Breast epithelium (tissue), 4 donors: ENCODE measurements at regions not wholly inside any gene's neighbourhood (a gene's known extent, or its start where the extent isn't known, plus 50 kb on each side); places are given as distances from the start of the nearest gene placed in this dataset.

Experiments used
- DNase-seq, 2 donors: peaks; one replicate each; pipeline ENCODE4 v3.0.0-alpha.2; 2019; ENCODE audit warnings: low spot score in 2 of 2
- H3K27ac ChIP-seq, 2 donors: fragments of 200-600 bp; sonication (generic) in 1 of 2; one replicate each; pipeline ENCODE4 v1.5.1; 2016 to 2019; ENCODE audit warnings: mild to moderate bottlenecking in 1 of 2
- H3K27me3 ChIP-seq, 2 donors: fragments of 200-600 bp; sonication (generic) in 1 of 2; one replicate each; pipeline versions ENCODE4 v1.5.1 to v1.6.0; 2017 to 2019; ENCODE audit warnings: control low read depth in 1 of 2, mild to moderate bottlenecking in 1 of 2
- H3K36me3 ChIP-seq: fragments of 200-600 bp; one replicate; pipeline ENCODE4 v1.5.1; 2019
- H3K4me1 ChIP-seq, 2 donors: fragments of 200-600 bp; sonication (generic); one replicate each; pipeline ENCODE4 v1.5.1; 2016 to 2019; ENCODE audit warnings: control low read depth in 1 of 2
- H3K4me3 ChIP-seq, 3 donors: fragments of 200-600 bp; sonication (generic); 1 replicate in 2 of 3; 2 replicates in 1 of 3; pipeline ENCODE4 v1.5.1; 2016 to 2019; ENCODE audit warnings: mild to moderate bottlenecking in 3 of 3, moderate library complexity in 2 of 3
- H3K9me3 ChIP-seq, 2 donors: fragments of 200-600 bp; sonication (generic) in 1 of 2; one replicate each; pipeline ENCODE4 v1.5.1; 2016 to 2019; ENCODE audit warnings: control low read depth in 1 of 2
- POLR2A ChIP-seq: fragments of 450-650 bp; IDR thresholded peaks from one replicate; pipeline ENCODE4 v1.6.1; 2016; ENCODE audit warnings: antibody characterized with exemption, mild to moderate bottlenecking, moderate library complexity
- POLR2AphosphoS5 ChIP-seq, 3 donors: sonication (generic); formaldehyde crosslinking; IDR thresholded peaks; one replicate each; pipeline ENCODE4 v1.6.1; 2017; ENCODE audit warnings: antibody characterized with exemption in 3 of 3
- intact Hi-C: fragments of 100-400 bp; cut with DNase I; formaldehyde crosslinking; loops from one replicate; pipeline ENCODE4 v1.15.1; 2023; ENCODE audit warnings: low total_unique reads
- TF ChIP-seq, protein P1 (sequence below), 3 donors: fragments of 450-650 bp; IDR thresholded peaks; one replicate each; pipeline ENCODE4 v1.5.1; 2016 to 2017; ENCODE audit warnings: antibody characterized with exemption in 3 of 3, mild to moderate bottlenecking in 3 of 3, moderate library complexity in 3 of 3

DNA sequence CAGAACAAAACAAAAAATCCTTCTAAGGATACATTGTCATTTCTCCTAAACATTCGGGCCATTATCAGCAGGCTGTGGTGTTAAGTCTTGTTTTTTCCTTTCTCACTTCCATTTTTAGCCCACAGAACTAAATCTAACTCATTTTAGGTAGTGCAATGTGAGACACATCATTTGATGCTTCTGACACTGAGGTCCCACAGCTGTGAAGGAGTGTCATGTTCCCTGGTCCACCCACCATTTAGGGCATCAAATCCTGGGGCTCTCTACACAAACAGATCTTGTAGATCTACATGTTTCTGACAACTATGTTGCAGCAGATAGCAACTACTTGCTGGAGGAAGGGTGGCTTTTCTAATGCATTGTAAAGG, 232.5 kb upstream of the IGFBP3 start:
- DNase-seq: no peak
- no peaks in the 10 kb centered on the region for H3K4me1 ChIP-seq
- intact Hi-C loops: no loop called here

DNA sequence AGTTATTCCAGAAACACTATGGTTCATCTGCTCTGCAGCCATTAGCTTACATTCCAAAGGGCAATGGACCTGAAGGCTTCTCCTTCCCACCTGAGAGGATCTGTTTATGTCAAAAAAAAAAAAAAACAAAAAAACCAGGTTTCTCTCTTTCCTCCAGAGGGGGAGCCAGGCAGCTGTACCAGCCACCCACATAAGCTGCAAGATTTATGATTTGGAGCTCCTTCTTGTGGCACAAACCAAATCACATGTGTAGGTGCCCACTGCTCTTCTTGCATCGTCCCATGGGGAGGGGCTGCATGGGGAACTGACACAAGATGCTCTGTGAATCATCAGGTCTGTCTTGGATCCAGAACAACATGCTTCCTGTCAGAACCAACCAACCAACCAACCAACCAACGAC, 231.6 kb upstream of the IGFBP3 start:
- intact Hi-C loops: no loop called here
- no peak for DNase-seq

More for the DNA sequence above, 232.5 kb upstream of the IGFBP3 start:
- Histone ChIP-seq H3K36me3 (no peaks in the 10 kb centered on the region), H3K27ac (no peak overlapping the region), H3K27me3 (no peaks in the 10 kb centered on the region), H3K4me3 (no peak overlapping the region), H3K9me3 (no peaks in the 10 kb centered on the region)
- no peak for TF ChIP-seq POLR2AphosphoS5 (IDR thresholded peaks at IDR 0.05)
- TF ChIP-seq POLR2A: no peak
- TF ChIP-seq, protein P1, sequence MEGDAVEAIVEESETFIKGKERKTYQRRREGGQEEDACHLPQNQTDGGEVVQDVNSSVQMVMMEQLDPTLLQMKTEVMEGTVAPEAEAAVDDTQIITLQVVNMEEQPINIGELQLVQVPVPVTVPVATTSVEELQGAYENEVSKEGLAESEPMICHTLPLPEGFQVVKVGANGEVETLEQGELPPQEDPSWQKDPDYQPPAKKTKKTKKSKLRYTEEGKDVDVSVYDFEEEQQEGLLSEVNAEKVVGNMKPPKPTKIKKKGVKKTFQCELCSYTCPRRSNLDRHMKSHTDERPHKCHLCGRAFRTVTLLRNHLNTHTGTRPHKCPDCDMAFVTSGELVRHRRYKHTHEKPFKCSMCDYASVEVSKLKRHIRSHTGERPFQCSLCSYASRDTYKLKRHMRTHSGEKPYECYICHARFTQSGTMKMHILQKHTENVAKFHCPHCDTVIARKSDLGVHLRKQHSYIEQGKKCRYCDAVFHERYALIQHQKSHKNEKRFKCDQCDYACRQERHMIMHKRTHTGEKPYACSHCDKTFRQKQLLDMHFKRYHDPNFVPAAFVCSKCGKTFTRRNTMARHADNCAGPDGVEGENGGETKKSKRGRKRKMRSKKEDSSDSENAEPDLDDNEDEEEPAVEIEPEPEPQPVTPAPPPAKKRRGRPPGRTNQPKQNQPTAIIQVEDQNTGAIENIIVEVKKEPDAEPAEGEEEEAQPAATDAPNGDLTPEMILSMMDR (IDR thresholded peaks at IDR 0.05): no peak

DNA sequence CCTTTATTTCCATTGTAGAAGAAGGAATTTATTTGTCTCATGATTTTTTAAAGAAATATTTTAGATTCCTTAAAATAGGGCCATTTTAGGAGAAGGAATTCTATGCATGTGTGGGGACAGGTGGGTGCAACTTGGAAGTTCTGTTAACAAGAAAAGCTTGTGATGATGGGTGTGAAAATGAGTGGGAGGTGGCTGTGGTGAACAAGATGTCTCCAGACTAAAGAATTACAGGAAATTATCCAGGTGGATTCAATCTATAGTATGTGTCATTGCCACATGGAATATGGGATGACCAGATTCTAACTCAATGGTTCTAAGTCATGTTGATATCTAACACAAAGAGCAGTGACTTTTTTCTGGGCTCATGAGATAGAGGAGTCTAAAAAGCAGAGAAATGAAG, 229.6 kb upstream of the IGFBP3 start:
- H3K4me1 ChIP-seq: no peaks in the 10 kb centered on the region
- intact Hi-C loops: no loop called here
- H3K9me3 ChIP-seq: no peaks in the 10 kb centered on the region
- TF ChIP-seq, protein P1 (IDR thresholded peaks at IDR 0.05): no peak
- TF ChIP-seq POLR2A: no peak
- no peak for TF ChIP-seq POLR2AphosphoS5 (IDR thresholded peaks at IDR 0.05)
- no peaks in the 10 kb centered on the region for H3K36me3 ChIP-seq
- DNase-seq: no peak
- no peaks in the 10 kb centered on the region for H3K27me3 ChIP-seq
- no peak overlapping the region for H3K27ac ChIP-seq
- no peak overlapping the region for H3K4me3 ChIP-seq

More for the DNA sequence above, 231.6 kb upstream of the IGFBP3 start:
- Histone ChIP-seq H3K4me1 (no peaks in the 10 kb centered on the region), H3K27me3 (no peaks in the 10 kb centered on the region), H3K4me3 (no peak overlapping the region), H3K36me3 (no peaks in the 10 kb centered on the region), H3K27ac (no peak overlapping the region), H3K9me3 (no peaks in the 10 kb centered on the region)
- TF ChIP-seq POLR2AphosphoS5 (IDR thresholded peaks at IDR 0.05): no peak
- TF ChIP-seq POLR2A: no peak
- TF ChIP-seq, protein P1 (IDR thresholded peaks at IDR 0.05): no peak

- intact Hi-C loops: no loop called here
- no peaks in the 10 kb centered on the region for H3K9me3 ChIP-seq
- no peaks in the 10 kb centered on the region for H3K36me3 ChIP-seq
- no peak overlapping the region for H3K4me3 ChIP-seq
- DNase-seq: no peak
- H3K4me1 ChIP-seq: no peaks in the 10 kb centered on the region
- TF ChIP-seq POLR2AphosphoS5 (IDR thresholded peaks at IDR 0.05) (no peak), POLR2A (no peak)
- TF ChIP-seq, protein P1 (IDR thresholded peaks at IDR 0.05): no peak
- H3K27me3 ChIP-seq: no peaks in the 10 kb centered on the region
- H3K27ac ChIP-seq: no peak overlapping the region
Measured at GRCh38 chr7:46150202-46150601, 229.1 kb upstream of the IGFBP3 start.

GRCh38 chr7:46147871-46148270, 226.8 kb upstream of the IGFBP3 start:
- Histone ChIP-seq H3K9me3 (no peaks in the 10 kb centered on the region), H3K4me1 (no peaks in the 10 kb centered on the region), H3K27ac (no peak overlapping the region), H3K36me3 (no peaks in the 10 kb centered on the region), H3K27me3 (no peaks in the 10 kb centered on the region), H3K4me3 (no peak overlapping the region)
- DNase-seq: no peak
- TF ChIP-seq POLR2A (no peak), POLR2AphosphoS5 (IDR thresholded peaks at IDR 0.05) (no peak)
- TF ChIP-seq, protein P1 (IDR thresholded peaks at IDR 0.05): no peak
- intact Hi-C loops: no loop called here
